H9 (cell line): ENCODE measurements at regions not wholly inside any gene's neighbourhood (a gene's known extent, or its start where the extent isn't known, plus 50 kb on each side); places are given as distances from the start of the nearest gene placed in this dataset.

Experiments used
- DNase-seq: peaks from one replicate; pipeline ENCODE4 v3.0.0-alpha.2; 2017
- H2AFZ ChIP-seq: one replicate; pipeline ENCODE4 v1.6.1; 2013; ENCODE audit warnings: mild to moderate bottlenecking, low read length, control low read depth, moderate library complexity
- H2AK5ac ChIP-seq: 2 replicates; pipeline ENCODE4 v1.6.1; 2013; ENCODE audit warnings: low read length, control low read depth, mixed read lengths; ENCODE audit not compliant: insufficient read length
- H2BK120ac ChIP-seq: one replicate; pipeline ENCODE4 v1.6.1; 2013; ENCODE audit warnings: low read depth, mild to moderate bottlenecking, low read length, control low read depth, inconsistent platforms; ENCODE audit not compliant: poor library complexity, severe bottlenecking
- H2BK12ac ChIP-seq: 2 replicates; pipeline ENCODE4 v1.6.1; 2013; ENCODE audit warnings: low read length, control low read depth, mixed read lengths, low read depth; ENCODE audit not compliant: insufficient read length
- H2BK15ac ChIP-seq: 2 replicates; pipeline ENCODE4 v1.6.1; 2013; ENCODE audit warnings: low read depth, low read length, control low read depth
- H2BK20ac ChIP-seq: one replicate; pipeline ENCODE4 v1.6.1; 2013; ENCODE audit warnings: low read depth, mild to moderate bottlenecking, low read length, control low read depth, inconsistent platforms; ENCODE audit not compliant: poor library complexity, severe bottlenecking
- H2BK5ac ChIP-seq: 2 replicates; pipeline ENCODE4 v1.6.1; 2013; ENCODE audit warnings: low read length, control low read depth, mixed read lengths; ENCODE audit not compliant: insufficient read length
- H3K14ac ChIP-seq: 2 replicates; pipeline ENCODE4 v1.6.1; 2013; ENCODE audit warnings: low read length, control low read depth; ENCODE audit not compliant: insufficient read depth
- H3K18ac ChIP-seq: 2 replicates; pipeline ENCODE4 v1.6.1; 2013; ENCODE audit warnings: low read depth, mild to moderate bottlenecking, mixed read lengths, low read length, control low read depth; ENCODE audit not compliant: insufficient read length
- H3K23ac ChIP-seq: 2 replicates; pipeline ENCODE4 v1.6.1; 2013; ENCODE audit warnings: low read length, control low read depth, mixed read lengths, low read depth; ENCODE audit not compliant: insufficient read length
- H3K23me2 ChIP-seq: 2 replicates; pipeline ENCODE4 v1.6.1; 2013; ENCODE audit warnings: low read depth, mild to moderate bottlenecking, mixed read lengths, low read length, control low read depth; ENCODE audit not compliant: insufficient read length, poor library complexity, severe bottlenecking
- H3K27ac ChIP-seq: 2 replicates; pipeline ENCODE4 v1.5.1; 2013; ENCODE audit warnings: low read length, control low read depth, mixed read lengths, low read depth; ENCODE audit not compliant: insufficient read length
- H3K27me3 ChIP-seq: 2 replicates; pipeline ENCODE4 v1.6.1; 2013; ENCODE audit warnings: low read length, control low read depth, inconsistent platforms; ENCODE audit not compliant: insufficient read depth
- H3K4ac ChIP-seq: 2 replicates; pipeline ENCODE4 v1.6.1; 2013; ENCODE audit warnings: low read depth, mild to moderate bottlenecking, control low read depth, inconsistent platforms, low read length, moderate library complexity
- H3K4me1 ChIP-seq: 2 replicates; pipeline ENCODE4 v1.6.1; 2013; ENCODE audit warnings: low read length, control low read depth, inconsistent platforms; ENCODE audit not compliant: insufficient read depth
- H3K4me2 ChIP-seq: 2 replicates; pipeline ENCODE4 v1.6.1; 2013; ENCODE audit warnings: low read length, control low read depth, mixed read lengths; ENCODE audit not compliant: insufficient read length, insufficient read depth
- H3K56ac ChIP-seq: 2 replicates; pipeline ENCODE4 v1.6.1; 2013; ENCODE audit warnings: low read depth, mild to moderate bottlenecking, mixed read lengths, low read length, control low read depth; ENCODE audit not compliant: insufficient read length
- H3K79me1 ChIP-seq: 2 replicates; pipeline ENCODE4 v1.6.1; 2013; ENCODE audit warnings: low read depth, mild to moderate bottlenecking, moderate library complexity, low read length, control low read depth, inconsistent platforms; ENCODE audit not compliant: insufficient read depth, poor library complexity, severe bottlenecking
- H3K79me2 ChIP-seq: 2 replicates; pipeline ENCODE4 v1.6.1; 2013; ENCODE audit warnings: low read length, control low read depth, inconsistent platforms; ENCODE audit not compliant: insufficient read depth
- H3K9ac ChIP-seq: 2 replicates; pipeline ENCODE4 v1.6.1; 2013; ENCODE audit warnings: low read length, control low read depth, mixed read lengths; ENCODE audit not compliant: insufficient read length; ENCODE audit errors: extremely low read depth
- H3K9me3 ChIP-seq: one replicate; pipeline ENCODE4 v1.6.1; 2013; ENCODE audit warnings: low read depth, low read length, inconsistent platforms; ENCODE audit not compliant: control insufficient read depth
- H3T11ph ChIP-seq: one replicate; pipeline ENCODE4 v1.6.1; 2013; ENCODE audit warnings: mild to moderate bottlenecking, low read length, control low read depth, inconsistent platforms
- H4K20me1 ChIP-seq: one replicate; pipeline ENCODE4 v1.6.1; 2013; ENCODE audit not compliant: control insufficient read depth, insufficient read length, insufficient read depth
- H4K5ac ChIP-seq: 2 replicates; pipeline ENCODE4 v1.6.1; 2013; ENCODE audit warnings: low read depth, mild to moderate bottlenecking, mixed read lengths, low read length, control low read depth; ENCODE audit not compliant: insufficient read length
- H4K8ac ChIP-seq: replicated peaks from 2 replicates; pipeline ENCODE4 v1.6.1; 2013; ENCODE audit warnings: low read length, control low read depth, mixed read lengths, low read depth; ENCODE audit not compliant: insufficient read length
- H4K91ac ChIP-seq: 2 replicates; pipeline ENCODE4 v1.6.1; 2013; ENCODE audit warnings: low read depth, mild to moderate bottlenecking, moderate library complexity, mixed read lengths, low read length, control low read depth; ENCODE audit not compliant: insufficient read length
- H3K27ac Mint-ChIP-seq, 3 experiments: 2 replicates in 2 of 3; 3 replicates in 1 of 3; pipeline ENCODE4 v1.8.0; 2020 to 2021; ENCODE audit warnings: mixed read lengths in 3 of 3, mild to moderate bottlenecking in 1 of 3, moderate library complexity in 1 of 3
- H3K27me3 Mint-ChIP-seq: 2 replicates; pipeline ENCODE4 v1.8.0; 2021; ENCODE audit warnings: low read depth, mild to moderate bottlenecking, moderate library complexity, mixed read lengths
- H3K36me3 Mint-ChIP-seq, 3 experiments: 2 replicates in 2 of 3; 3 replicates in 1 of 3; pipeline ENCODE4 v1.8.0; 2020 to 2021; ENCODE audit warnings: low read depth in 3 of 3, mixed read lengths in 3 of 3; ENCODE audit not compliant: insufficient read depth in 1 of 3
- H3K4me1 Mint-ChIP-seq, 2 experiments: 2 replicates each; pipeline ENCODE4 v1.8.0; 2020; ENCODE audit warnings: mixed read lengths in 2 of 2
- H3K4me3 Mint-ChIP-seq, 2 experiments: 2 replicates in 1 of 2; 3 replicates in 1 of 2; pipeline ENCODE4 v1.8.0; 2020 to 2021; ENCODE audit warnings: mild to moderate bottlenecking in 2 of 2, mixed read lengths in 2 of 2, moderate library complexity in 1 of 2
- H3K9me3 Mint-ChIP-seq, 2 experiments: 2 replicates in 1 of 2; 3 replicates in 1 of 2; pipeline ENCODE4 v1.8.0; 2020; ENCODE audit warnings: mild to moderate bottlenecking in 2 of 2, mixed read lengths in 2 of 2, moderate library complexity in 1 of 2
- CTCF ChIP-seq: fragments of 200-600 bp; sonication (generic); conservative IDR thresholded peaks from 3 replicates; pipeline ENCODE4 v1.8.0; 2021; ENCODE audit warnings: antibody characterized with exemption, mild to moderate bottlenecking
- WGBS: extraction: QIAGEN DNeasy Blood & Tissue Kit; methylation state at CpG from one replicate; pipeline ENCODE4 v1.1.7; 2013; ENCODE audit warnings: missing lambda C conversion rate, low lambda C conversion rate, mixed read lengths; ENCODE audit not compliant: insufficient read length; ENCODE audit errors: extremely low coverage; 5-methylcytosine and 5-hydroxymethylcytosine counted together

GRCh38 chrX:118218940-118219339 lies 102.3 kb upstream of the KLHL13 start:
- Histone ChIP-seq H3K27ac (no peak overlapping the region), H2AK5ac (no peak overlapping the region), H3K4ac (no peak overlapping the region), H4K91ac (no peak overlapping the region), H4K8ac (no peak overlapping the region), H3K14ac (no peak overlapping the region), H3K23me2 (no peaks in the 10 kb centered on the region), H4K20me1 (no peaks in the 10 kb centered on the region), H3K9me3 (peaks cover 26% of the 10 kb centered on the region), H4K5ac (no peak overlapping the region), H3K56ac (no peak overlapping the region), H2BK5ac (no peak overlapping the region), H2BK120ac (no peak overlapping the region), H3K18ac (no peak overlapping the region), H3T11ph (no peak overlapping the region), H3K4me1 (no peaks in the 10 kb centered on the region; the same call in 1 of the 2 replicates), H2BK15ac (no peak overlapping the region), H3K4me2 (no peak overlapping the region), H3K23ac (no peak overlapping the region), H3K79me2 (no peaks in the 10 kb centered on the region), H2BK20ac (no peak overlapping the region), H3K27me3 (no peaks in the 10 kb centered on the region), H3K79me1 (no peaks in the 10 kb centered on the region), H2AFZ (no peak overlapping the region), H3K9ac (no peak overlapping the region), H2BK12ac (no peak overlapping the region)
- Mint-ChIP-seq H3K9me3 (peaks cover 0 to 39% of the 10 kb centered on the region in 2 experiments; a peak in 3 of 5 replicates), H3K27me3 (no peaks in the 10 kb centered on the region; the same call in 1 of the 2 replicates), H3K36me3 (no peaks in the 10 kb centered on the region; a peak in 1 of 7 replicates), H3K4me1 (no peaks in the 10 kb centered on the region), H3K4me3 (no peak overlapping the region), H3K27ac (no peak overlapping the region)
- TF ChIP-seq CTCF: no peak
- no CpG with 5 or more reads among the region's 5 CpGs for WGBS
- no peak for DNase-seq
